ENCODE measurements at regions not wholly inside any gene's neighbourhood (a gene's known extent, or its start where the extent isn't known, plus 50 kb on each side); places are given as distances from the start of the nearest gene placed in this dataset.

GRCh38 chr12:125473501-125473900, 408.3 kb downstream of the AACS start:
- no peak overlapping the region for H3K4me3 Mint-ChIP-seq
- no peak overlapping the region for H3K9ac ChIP-seq (ENCODE audit: extremely low read depth, insufficient read length, low read length)
- no peak overlapping the region for H3K27ac ChIP-seq (ENCODE audit: insufficient read length, low read depth, low read length)
- peaks cover 0 to 5% of the 10 kb centered on the region in 2 experiments; a peak in 2 of 4 replicates for H3K4me1 Mint-ChIP-seq
- H3K27me3 ChIP-seq (ENCODE audit: insufficient read depth, low read length), result no peaks in the 10 kb centered on the region
- no peak overlapping the region for H3K18ac ChIP-seq (ENCODE audit: insufficient read length, low read depth, low read length)
- no peak overlapping the region for H2BK12ac ChIP-seq (ENCODE audit: insufficient read length, low read depth, low read length)
- H2AFZ ChIP-seq (ENCODE audit: low read length), result no peak overlapping the region
- H2BK15ac ChIP-seq (ENCODE audit: low read depth, low read length), result no peak overlapping the region
- no peak overlapping the region for H4K91ac ChIP-seq (ENCODE audit: insufficient read length, low read depth, low read length)
- H3K27ac Mint-ChIP-seq, result no peak overlapping the region
- no peak overlapping the region for H3K4ac ChIP-seq (ENCODE audit: low read depth, low read length)
- no peaks in the 10 kb centered on the region for H4K20me1 ChIP-seq (ENCODE audit: control insufficient read depth, insufficient read depth, insufficient read length)
- no peaks in the 10 kb centered on the region for H3K79me2 ChIP-seq (ENCODE audit: insufficient read depth, low read length)
- no peaks in the 10 kb centered on the region for H3K9me3 ChIP-seq (ENCODE audit: control insufficient read depth, low read depth, low read length)
- no peak overlapping the region for H4K5ac ChIP-seq (ENCODE audit: insufficient read length, low read depth, low read length)
- H2BK20ac ChIP-seq (ENCODE audit: low read depth, low read length, poor library complexity, severe bottlenecking), result no peak overlapping the region
- no peak overlapping the region for H3T11ph ChIP-seq (ENCODE audit: low read length)
- H3K27me3 Mint-ChIP-seq (ENCODE audit: low read depth), result peaks cover 11% of the 10 kb centered on the region
- H3K36me3 Mint-ChIP-seq (ENCODE audit: insufficient read depth in 1 of 3, low read depth in 3 of 3), result no peaks in the 10 kb centered on the region; a peak in 2 of 7 replicates
- H3K23me2 ChIP-seq (ENCODE audit: insufficient read length, low read depth, low read length, poor library complexity, severe bottlenecking), result no peaks in the 10 kb centered on the region
- no peaks in the 10 kb centered on the region; a peak in 1 of 5 replicates for H3K9me3 Mint-ChIP-seq
- no peaks in the 10 kb centered on the region for H3K4me1 ChIP-seq (ENCODE audit: insufficient read depth, low read length)
- no peak for DNase-seq
- H2AK5ac ChIP-seq (ENCODE audit: insufficient read length, low read length), result no peak overlapping the region
- no peak overlapping the region for H2BK120ac ChIP-seq (ENCODE audit: low read depth, low read length, poor library complexity, severe bottlenecking)
- TF ChIP-seq, protein P1, sequence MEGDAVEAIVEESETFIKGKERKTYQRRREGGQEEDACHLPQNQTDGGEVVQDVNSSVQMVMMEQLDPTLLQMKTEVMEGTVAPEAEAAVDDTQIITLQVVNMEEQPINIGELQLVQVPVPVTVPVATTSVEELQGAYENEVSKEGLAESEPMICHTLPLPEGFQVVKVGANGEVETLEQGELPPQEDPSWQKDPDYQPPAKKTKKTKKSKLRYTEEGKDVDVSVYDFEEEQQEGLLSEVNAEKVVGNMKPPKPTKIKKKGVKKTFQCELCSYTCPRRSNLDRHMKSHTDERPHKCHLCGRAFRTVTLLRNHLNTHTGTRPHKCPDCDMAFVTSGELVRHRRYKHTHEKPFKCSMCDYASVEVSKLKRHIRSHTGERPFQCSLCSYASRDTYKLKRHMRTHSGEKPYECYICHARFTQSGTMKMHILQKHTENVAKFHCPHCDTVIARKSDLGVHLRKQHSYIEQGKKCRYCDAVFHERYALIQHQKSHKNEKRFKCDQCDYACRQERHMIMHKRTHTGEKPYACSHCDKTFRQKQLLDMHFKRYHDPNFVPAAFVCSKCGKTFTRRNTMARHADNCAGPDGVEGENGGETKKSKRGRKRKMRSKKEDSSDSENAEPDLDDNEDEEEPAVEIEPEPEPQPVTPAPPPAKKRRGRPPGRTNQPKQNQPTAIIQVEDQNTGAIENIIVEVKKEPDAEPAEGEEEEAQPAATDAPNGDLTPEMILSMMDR (conservative IDR thresholded peaks at IDR 0.05), result no peak
- H3K56ac ChIP-seq (ENCODE audit: insufficient read length, low read depth, low read length), result no peak overlapping the region
- H3K4me2 ChIP-seq (ENCODE audit: insufficient read depth, insufficient read length, low read length), result no peak overlapping the region
- H2BK5ac ChIP-seq (ENCODE audit: insufficient read length, low read length), result no peak overlapping the region
- H3K23ac ChIP-seq (ENCODE audit: insufficient read length, low read depth, low read length), result no peak overlapping the region
- no peak overlapping the region for H3K14ac ChIP-seq (ENCODE audit: insufficient read depth, low read length)
- H4K8ac ChIP-seq (replicated peaks; ENCODE audit: insufficient read length, low read depth, low read length), result no peak overlapping the region
- no peaks in the 10 kb centered on the region for H3K79me1 ChIP-seq (ENCODE audit: insufficient read depth, low read depth, low read length, poor library complexity, severe bottlenecking)

Measured in H9 (cell line).